ENCODE measurements at regions not wholly inside any gene's neighbourhood (a gene's known extent, or its start where the extent isn't known, plus 50 kb on each side); places are given as distances from the start of the nearest gene placed in this dataset.

DNA sequence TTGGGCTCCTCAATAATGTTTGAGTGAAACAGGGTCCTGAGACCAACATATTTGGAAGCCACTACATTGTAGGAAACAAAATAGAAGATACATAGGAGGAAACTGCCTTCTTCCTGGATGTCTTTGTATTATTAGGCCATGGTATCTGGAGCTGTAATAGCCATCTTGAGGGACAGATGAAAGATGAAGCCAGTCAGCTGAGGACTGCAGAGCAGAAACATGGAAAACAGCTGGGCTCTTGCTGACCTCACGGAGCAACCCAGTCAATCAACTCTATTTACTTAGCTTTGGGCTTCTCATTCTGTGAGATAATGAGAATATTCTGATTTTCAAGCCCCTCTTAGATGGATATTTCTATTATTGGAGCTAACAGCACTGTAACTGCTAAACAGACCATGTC is 962.4 kb downstream of the BCL11B start:
- no peak overlapping the region for H3K4me3 ChIP-seq (ENCODE audit: low read depth, low read length)
- DNase-seq (ENCODE audit: low read depth): no peak

DNA sequence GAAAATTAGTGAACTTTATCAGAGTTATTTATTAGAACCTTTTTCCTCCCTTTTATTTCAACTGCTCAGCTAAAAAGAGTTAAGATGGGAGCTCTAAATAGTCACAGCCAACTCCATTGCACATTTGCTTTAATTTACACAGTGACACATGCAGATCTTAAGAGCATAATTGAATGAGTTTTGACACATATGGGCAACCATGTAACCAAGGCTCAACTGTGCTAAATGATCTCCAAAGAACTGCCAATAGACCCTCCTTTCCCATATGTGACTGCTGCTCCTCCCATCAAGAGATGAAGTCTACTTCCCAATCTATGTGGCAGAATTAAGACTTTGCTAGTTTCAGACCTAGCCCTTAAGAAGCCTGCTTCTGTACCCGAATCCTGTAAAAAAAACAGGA is 960.0 kb downstream of the BCL11B start:
- H3K4me3 ChIP-seq (ENCODE audit: low read depth, low read length): no peak overlapping the region
- no peak for DNase-seq (ENCODE audit: low read depth)

DNA sequence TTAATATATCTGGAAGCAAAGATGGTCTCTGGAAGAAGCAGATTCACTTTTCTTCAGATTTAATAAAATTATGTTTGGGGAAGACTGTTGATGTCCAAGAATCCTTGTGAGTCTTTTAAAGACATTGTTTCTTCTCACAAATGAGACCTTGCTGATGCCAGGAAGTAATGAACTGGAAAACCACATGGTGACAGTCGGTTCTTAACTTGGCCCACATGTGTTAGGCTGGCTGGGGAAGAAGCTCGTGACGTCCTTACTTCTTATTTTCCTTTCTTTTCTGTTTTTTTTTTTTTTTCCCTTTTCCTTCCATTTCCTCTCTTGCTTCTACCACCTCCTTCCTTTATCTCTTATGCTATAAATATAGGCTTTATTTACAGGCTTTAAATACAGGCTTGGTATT is 950.2 kb downstream of the BCL11B start:
- no peak for DNase-seq (ENCODE audit: low read depth)
- H3K4me3 ChIP-seq (ENCODE audit: low read depth, low read length): no peak overlapping the region

DNA sequence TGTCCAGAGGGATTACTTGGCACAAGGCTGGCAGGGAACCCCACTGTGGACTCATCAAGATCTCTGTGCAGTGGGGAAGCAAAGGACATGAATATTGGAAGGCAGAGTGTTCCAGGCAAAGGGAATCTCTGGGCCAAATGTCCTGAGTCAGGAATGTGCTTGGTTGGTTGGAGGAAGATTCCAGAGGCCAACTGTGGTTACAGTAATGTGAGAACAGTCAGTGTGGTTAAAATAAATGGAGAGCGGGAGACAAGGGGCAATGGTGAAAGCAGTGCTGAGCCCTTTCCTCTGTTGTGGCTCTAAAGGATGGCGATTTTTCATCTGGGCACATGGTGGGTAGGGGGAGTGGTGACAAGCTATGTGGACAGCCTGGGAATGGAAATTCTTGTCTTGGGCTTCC is 948.2 kb downstream of the BCL11B start:
- no peak for DNase-seq (ENCODE audit: low read depth)
- H3K4me3 ChIP-seq (ENCODE audit: low read depth, low read length): no peak overlapping the region

DNA sequence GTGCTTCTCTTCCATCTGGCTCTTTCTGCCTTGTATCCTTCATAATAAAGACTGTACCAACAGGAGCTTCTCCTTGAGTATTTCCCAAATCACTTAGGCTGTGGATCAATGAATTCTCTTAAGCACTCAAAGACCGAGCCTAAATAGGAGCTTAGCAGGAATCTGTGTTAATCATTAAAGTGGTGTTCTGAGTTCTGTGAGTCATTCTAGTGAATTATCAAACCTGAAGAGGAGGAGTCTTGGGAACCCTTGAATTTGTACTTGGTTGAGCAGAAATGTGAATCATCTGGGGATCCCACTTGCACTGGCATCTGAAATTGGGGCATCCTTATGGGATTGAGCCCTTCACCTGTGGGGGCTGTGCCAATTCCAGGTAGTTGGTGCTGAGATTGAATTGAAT is 946.2 kb downstream of the BCL11B start:
- H3K4me3 ChIP-seq (ENCODE audit: low read depth, low read length): no peak overlapping the region
- DNase-seq (ENCODE audit: low read depth): no peak

DNA sequence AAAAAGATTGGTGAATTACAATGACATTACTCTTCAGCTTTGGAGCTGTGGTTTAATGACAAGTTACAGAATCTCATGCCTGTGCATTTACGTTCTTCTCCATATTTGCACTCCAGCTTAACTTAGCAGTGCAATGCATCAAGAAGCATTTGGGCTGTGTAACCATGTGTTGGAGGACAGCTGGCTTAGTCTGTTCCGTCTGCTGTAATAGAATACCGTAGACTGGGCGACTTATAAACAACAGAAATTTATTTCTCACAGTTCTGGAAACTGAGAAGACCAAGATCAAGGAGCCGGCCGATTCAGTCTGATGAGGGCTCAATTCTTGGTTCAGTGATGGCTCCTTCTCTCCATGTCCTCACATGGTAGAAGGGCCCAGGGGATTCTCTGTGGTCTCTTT is 943.5 kb downstream of the BCL11B start:
- no peak for DNase-seq (ENCODE audit: low read depth)
- H3K4me3 ChIP-seq (ENCODE audit: low read depth, low read length): no peak overlapping the region

DNA sequence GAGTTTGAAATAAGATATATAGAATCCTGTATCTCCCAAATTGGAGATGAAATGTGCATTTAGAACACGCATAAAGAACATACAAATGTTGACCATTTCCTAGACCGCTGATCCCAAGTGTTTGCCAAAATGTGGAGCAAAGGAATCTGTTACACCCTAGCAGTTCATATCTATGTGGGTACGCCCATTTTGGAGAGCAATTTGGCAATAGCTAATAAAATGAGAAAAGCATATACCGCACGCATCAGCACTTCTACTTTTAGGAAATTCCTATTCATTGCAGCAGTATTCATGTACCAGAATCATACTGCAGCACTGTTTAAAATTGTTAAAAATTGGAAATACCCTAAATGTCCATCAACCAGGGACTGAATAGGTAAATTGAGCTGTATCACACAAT is 937.8 kb downstream of the BCL11B start:
- no peak for DNase-seq (ENCODE audit: low read depth)

DNA sequence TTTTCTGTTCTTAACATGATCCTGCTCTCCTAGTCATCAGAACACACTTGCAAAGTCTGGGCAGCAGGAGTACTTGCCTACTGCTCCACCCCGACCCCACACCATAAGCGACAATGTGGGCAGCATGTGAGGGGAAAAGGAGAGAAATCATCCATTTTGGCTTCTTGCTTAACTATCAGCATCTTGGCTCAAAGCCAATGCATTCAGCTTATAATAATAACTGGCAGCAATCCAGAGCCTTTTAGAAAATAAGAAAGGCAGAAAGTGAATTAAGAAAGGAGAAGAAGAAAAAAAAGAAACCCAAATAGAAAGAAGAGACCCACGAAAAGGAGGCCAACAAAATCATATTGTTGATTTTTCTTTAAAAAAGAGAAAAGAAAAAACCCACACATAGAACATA is 930.8 kb downstream of the BCL11B start:
- no peak overlapping the region for H3K4me3 ChIP-seq (ENCODE audit: low read depth, low read length)
- no peak for DNase-seq (ENCODE audit: low read depth)

More for the DNA sequence above, 937.8 kb downstream of the BCL11B start:
- no peak overlapping the region for H3K4me3 ChIP-seq (ENCODE audit: low read depth, low read length)

DNA sequence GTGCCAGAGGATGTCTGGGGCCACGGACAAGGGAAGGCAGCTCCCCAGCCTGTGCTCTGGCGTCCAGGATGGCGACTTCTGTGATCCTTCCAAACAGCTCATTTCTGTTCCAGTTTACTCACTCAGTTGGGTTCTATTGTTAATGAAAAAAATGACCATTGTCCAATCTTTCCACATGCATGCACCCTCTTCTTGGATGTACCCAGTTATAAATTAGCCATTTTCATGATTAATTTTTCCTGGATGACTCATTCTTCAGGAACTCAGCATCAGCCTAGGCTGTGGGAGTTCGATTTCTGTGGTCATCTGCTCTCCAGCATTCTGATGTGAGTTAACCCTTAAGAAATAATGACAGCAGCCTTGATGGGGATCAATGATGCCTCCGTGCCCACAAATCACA is 926.8 kb downstream of the BCL11B start:
- H3K4me3 ChIP-seq (ENCODE audit: low read depth, low read length): no peak overlapping the region
- DNase-seq (ENCODE audit: low read depth): no peak

DNA sequence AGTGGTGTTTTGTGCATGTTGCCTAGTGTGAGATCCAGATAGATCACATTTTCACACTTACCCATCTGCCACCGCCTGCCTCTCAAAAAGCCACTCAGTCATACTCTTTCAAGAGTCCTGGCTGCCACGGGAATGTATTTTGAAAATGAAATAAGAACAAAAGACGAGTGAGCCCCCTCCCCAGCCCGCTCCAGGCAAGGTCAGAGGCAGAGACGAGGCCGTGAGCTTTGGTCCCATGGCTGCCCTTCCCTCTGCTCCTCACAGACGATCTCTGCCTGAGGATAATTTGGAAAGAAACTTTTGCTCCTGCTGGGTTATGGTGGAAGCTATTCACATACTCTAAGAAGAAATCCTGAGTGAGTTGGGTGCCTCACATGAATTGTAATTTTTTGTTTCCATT is 924.3 kb downstream of the BCL11B start:
- no peak overlapping the region for H3K4me3 ChIP-seq (ENCODE audit: low read depth, low read length)
- no peak for DNase-seq (ENCODE audit: low read depth)

DNA sequence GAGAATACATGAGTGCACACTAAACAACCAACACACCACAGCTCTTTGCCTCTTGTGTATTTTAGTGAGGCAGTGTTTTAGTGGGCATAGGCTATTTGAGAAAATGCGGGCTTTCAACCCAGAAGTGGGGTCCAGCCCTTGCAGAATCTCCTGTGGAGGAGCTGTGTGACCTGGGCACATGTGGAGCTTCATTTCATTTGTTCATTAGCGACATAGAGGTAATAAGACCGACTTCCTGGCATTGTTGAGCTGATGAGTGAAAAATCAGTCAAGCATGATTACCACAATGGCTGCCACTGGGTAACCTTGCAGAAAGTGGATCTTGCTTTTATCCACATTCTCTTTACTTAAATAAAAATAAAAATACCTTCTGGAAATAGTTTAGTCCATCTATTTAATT is 923.5 kb downstream of the BCL11B start:
- no peak overlapping the region for H3K4me3 ChIP-seq (ENCODE audit: low read depth, low read length)
- DNase-seq (ENCODE audit: low read depth): no peak

DNA sequence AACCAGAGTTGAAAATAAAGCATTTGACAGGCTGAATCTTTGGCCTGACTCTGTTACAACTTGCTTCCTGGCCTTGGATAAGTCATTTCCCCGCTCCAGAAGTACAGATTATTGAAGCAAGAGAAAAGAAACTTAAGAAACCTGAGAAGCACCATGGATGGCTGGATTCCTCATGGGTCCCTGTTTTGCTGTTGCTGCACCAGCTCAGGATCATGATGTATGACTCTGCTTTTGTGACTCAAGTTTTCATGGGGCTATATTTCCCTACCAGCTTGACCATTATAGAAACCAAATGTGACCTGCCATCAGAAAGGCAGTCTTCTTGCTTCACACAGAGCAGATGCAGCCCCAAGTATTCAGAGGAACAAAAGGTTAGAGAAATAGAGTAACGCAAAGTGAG is 921.8 kb downstream of the BCL11B start:
- DNase-seq (ENCODE audit: low read depth): no peak
- H3K4me3 ChIP-seq (ENCODE audit: low read depth, low read length): no peak overlapping the region

DNA sequence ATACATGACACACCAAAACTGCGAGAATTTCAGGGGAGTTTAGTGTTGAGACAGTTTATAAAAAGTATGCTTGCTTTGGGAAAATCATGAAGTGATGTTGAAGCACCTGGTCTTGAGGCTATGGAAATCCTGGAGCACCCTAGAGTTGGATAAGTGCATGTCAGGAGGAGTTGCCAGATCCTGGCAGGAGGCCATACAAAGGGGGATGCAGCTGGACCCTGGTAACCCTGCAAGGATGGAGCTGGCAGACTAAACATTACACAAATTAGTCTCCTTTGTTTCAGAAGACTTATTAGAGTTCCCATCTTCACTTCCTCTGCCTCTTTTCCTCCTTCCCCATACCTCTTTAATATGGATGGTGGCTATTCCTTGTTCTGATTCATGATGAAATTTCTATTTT is 907.0 kb downstream of the BCL11B start:
- no peak overlapping the region for H3K4me3 ChIP-seq (ENCODE audit: low read depth, low read length)
- DNase-seq (ENCODE audit: low read depth): no peak

DNA sequence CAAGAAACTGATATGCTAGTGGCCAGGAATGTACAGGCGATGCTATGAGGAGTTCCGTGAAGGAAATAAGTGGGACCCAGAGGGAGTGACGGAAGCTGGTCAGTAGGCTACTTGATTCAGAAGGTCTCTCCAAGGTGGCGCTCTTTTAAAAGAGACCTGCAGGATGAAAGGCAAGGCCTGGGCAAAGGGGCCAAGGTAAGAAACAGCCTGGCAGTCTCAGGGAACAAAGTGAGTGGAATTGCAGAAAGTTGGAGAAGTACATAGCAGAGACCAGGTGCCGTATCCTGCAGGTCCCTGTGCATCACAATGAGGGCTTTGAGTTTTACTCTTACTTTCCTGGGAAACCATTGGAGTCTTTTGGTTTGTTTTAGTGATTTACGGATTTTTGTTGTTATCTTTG is 905.6 kb downstream of the BCL11B start:
- no peak overlapping the region for H3K4me3 ChIP-seq (ENCODE audit: low read depth, low read length)
- no peak for DNase-seq (ENCODE audit: low read depth)

DNA sequence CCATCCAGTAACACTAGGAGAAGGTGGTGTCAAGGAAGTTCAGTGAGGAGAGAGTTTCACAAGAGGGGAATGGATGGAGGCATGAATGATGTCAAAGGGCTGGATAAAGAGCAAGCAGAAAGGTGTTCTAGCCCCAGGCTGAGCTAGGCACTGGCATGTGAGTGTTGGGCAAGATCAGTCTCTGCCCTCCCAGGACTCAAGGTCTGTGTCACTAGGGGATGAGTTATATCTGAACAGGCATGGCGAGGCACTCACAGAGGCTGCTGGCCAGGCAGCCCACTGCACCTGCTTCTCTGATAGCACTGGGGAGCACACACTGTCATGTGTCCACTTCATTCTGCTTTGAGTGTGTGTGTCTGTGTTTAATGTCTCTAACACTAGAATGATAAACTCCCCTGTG is 903.8 kb downstream of the BCL11B start:
- H3K4me3 ChIP-seq (ENCODE audit: low read depth, low read length): no peak overlapping the region
- DNase-seq (ENCODE audit: low read depth): no peak

DNA sequence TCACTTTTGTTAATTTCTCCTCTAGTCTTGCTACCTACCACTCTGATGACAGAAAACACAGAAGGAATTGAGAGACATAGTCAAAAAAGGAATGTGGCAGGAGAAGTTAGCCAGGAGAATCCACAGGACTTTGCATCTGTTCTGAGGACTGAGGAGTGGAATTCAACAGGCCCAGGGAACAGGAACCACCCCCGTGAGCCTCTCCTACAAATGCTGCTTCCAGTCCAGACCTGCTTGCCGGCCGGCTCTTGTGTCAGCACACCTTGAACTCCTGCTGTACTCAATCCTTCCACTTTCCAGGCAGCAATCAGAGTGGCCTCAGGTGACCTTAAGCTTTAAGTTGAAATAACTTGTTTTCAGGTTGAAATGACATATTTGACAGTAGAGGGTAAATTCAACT is 903.1 kb downstream of the BCL11B start:
- H3K4me3 ChIP-seq (ENCODE audit: low read depth, low read length): no peak overlapping the region
- no peak for DNase-seq (ENCODE audit: low read depth)

DNA sequence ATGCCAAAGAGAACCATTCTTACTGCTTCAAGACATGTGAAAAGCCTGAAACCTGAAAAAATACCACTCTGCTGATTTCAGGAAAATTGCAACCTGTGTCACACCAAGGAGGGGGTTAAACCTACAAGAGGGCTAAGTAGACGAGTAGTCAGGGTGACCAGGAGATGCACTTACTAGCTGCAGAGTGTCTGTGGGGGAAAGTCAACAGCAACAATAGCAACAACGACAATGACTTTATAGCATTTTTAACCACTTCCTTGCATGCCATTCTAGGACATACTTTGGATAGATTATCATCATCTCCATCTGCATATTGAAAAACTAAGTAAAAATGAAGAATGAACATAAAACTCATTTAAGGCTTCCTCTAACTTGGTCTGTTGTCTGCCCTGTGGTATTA is 902.7 kb downstream of the BCL11B start:
- H3K4me3 ChIP-seq (ENCODE audit: low read depth, low read length): no peak overlapping the region
- DNase-seq (ENCODE audit: low read depth): no peak

DNA sequence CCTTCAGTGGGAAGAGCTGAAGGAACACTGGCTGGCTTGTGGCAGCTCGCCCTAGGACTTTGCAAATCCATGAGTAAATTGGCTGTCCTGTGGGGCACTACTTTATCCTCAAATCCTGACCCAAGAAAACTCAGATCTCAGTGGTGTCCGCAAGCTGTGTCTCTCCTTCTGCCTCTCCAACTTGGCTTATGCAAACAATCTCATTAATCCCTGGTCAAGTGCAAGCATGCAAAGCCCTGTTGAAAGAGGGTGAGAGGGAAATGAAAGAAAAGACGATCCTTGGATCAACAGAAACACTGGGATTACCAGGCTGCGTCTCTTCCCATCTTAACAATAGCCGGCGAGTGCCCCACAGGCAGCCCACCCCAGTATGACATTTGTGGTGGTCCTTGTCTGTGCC is 901.6 kb downstream of the BCL11B start:
- DNase-seq (ENCODE audit: low read depth): no peak
- H3K4me3 ChIP-seq (ENCODE audit: low read depth, low read length): no peak overlapping the region

DNA sequence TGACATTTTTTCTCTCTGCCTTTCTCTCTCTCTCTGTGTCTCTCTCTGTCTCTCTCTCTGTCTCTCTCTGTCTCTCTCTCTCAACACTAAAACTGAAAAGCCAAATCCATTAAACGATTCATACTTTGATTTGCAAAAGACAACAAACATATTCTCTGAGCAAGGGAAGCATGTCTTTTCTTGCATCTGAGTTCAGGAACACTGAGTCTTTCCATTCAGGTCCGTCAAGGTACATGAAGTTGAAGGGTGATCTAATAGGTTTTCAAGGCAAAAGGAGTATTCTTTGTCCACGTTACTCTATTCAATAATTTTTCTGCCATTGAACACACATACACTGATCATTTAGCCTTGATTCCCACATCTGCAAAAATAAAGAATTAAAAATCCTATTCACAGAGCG is 900.9 kb downstream of the BCL11B start:
- no peak for DNase-seq (ENCODE audit: low read depth)
- no peak overlapping the region for H3K4me3 ChIP-seq (ENCODE audit: low read depth, low read length)

DNA sequence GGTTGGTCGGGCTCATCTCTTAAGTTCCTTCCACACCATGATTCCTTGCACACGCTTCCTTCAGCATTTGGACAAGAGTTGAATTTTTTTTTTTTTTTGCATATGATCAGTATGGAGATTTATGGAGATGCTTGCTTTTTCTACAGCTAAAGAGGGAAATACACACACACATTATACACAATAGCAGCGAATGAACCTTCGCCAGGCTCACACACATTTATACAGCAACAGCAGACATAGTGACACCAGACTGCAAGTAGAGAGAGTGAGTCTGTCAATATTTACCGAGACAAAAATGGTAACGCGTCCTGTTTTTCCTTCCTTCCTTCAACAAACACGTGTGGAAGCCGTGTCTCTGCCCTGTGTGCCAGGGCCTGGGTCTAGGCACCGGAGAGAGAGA is 897.9 kb downstream of the BCL11B start:
- no peak for DNase-seq (ENCODE audit: low read depth)
- no peak overlapping the region for H3K4me3 ChIP-seq (ENCODE audit: low read depth, low read length)

DNA sequence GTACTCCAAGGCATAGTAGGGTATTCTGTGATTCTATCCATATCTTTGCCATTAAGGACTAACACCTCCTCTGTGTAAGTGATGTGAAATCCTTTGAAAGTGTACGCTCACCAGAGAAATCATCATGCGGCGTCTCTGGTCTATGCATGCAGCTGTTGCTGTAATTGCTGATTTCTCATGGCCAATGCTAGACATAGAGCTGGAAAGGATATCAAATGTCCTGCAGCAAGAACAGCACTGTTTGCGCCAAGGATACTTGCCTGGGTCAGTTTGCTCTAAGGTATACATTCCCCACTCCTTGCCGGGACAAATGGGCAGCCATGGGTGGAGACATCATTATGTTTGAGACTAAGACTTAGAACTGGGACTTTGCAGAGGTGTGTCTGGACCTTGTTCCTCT is 896.4 kb downstream of the BCL11B start:
- H3K4me3 ChIP-seq (ENCODE audit: low read depth, low read length): no peak overlapping the region
- no peak for DNase-seq (ENCODE audit: low read depth)

DNA sequence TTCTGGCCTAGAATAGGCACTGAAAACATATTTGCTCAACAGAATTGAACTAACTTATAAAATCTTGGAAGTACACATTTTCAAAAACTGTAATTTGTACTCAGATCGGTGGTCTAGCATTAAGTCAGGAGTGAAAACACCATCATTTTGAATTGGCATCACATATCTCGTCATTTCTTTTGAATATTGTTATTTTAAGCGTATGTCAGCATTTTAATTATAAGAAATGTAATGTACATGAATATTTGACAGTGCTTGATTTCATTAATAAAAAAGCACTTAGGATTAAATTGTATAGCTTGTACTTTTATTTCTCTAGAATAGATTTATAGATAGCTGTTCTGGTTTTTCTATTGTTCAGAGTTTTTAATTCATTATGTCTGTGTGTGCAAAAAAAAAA is 892.2 kb downstream of the BCL11B start:
- DNase-seq (ENCODE audit: low read depth): no peak
- no peak overlapping the region for H3K4me3 ChIP-seq (ENCODE audit: low read depth, low read length)

DNA sequence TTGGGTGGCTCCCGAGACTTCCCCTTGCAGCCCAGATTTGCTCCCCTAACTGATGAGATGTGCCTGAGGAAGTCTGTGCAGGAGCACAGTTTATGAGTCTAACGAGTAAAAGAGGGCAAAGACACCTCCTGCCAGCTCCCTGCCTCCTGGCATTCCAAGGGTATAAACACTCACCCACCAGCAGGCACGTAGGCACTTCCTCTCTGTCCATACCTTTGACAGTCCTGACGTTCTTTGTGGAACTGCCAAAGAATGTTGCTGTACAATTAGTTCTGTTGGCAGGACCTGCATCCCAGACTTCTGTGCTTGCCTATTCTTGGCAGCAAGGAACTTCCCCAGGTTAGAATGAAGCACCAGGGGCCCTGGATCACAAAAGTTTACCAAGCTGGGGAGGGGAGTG is 889.3 kb downstream of the BCL11B start:
- no peak overlapping the region for H3K4me3 ChIP-seq (ENCODE audit: low read depth, low read length)
- DNase-seq (ENCODE audit: low read depth): no peak
